ENCODE measurements at regions not wholly inside any gene's neighbourhood (a gene's known extent, or its start where the extent isn't known, plus 50 kb on each side); places are given as distances from the start of the nearest gene placed in this dataset.

DNA sequence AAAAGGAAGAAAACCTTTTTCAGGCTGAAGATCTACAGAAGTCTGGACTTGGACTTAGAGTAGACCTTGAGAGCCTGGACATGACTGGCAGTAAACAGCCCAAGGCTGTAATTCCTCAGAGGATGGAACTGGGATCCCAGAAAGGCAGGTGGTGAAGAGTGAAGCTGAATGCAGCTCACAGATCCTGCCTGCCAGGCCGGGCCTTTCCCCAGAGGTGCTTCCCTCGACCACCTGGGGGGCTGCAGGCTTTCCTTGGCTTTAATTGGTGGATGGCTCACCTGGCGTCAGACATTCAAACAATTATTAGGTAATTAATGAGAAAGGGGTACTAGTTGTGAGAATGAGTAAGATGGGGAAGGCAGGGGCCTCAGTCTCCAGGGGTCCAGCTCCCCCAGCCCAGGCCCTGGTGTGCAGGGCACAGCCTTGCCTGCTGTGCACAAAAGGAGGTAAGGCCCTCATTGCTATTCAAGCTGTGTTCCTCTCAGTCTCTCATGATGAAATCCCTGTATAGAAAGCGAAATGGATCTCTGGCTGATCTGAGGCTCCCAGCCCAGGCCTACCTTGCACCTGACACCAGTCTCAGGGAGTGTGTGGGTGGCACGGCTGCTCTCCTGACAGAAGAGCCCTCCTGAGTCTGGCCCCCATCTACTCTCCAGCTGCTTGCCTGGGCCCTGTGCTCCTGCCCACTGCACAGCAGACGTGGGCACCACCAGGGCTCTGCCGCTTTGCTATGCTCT lies 63.0 kb upstream of the TCL1A start:
- no peak for TF ChIP-seq CTCF (IDR thresholded peaks at IDR 0.05)
- TF ChIP-seq ZFX (IDR thresholded peaks at IDR 0.05; ENCODE audit: borderline replicate concordance), result no peak

Measured in 22Rv1 (cell line).